GM23338 (cell line): ENCODE measurements at regions not wholly inside any gene's neighbourhood (a gene's known extent, or its start where the extent isn't known, plus 50 kb on each side); places are given as distances from the start of the nearest gene placed in this dataset.

Source experiments
- ATAC-seq: fragments of 200-7000 bp; cut with Tn5 transposase; 3 replicates; pipeline ENCODE4 v1.9.1; 2020
- DNase-seq: peaks from one replicate; pipeline ENCODE4 v3.0.0-alpha.2; 2015; ENCODE audit warnings: low spot score
- H2AFZ ChIP-seq: fragments of 200-600 bp; sonication (generic); 2 replicates; pipeline ENCODE4 v1.8.0; 2016; ENCODE audit warnings: antibody characterized with exemption, mild to moderate bottlenecking, moderate library complexity
- H3F3A ChIP-seq: fragments of 200-600 bp; sonication (generic); replicated peaks from 2 replicates; pipeline ENCODE4 v1.8.0; 2017; ENCODE audit warnings: antibody characterized with exemption, mixed run types, low read depth
- H3K27ac ChIP-seq: fragments of 200-600 bp; sonication (generic); 2 replicates; pipeline ENCODE4 v1.6.1; 2016; ENCODE audit warnings: low read depth
- H3K27me3 ChIP-seq: fragments of 200-600 bp; sonication (generic); 2 replicates; pipeline ENCODE4 v1.8.0; 2016; ENCODE audit warnings: mild to moderate bottlenecking, mixed run types, moderate library complexity; ENCODE audit not compliant: insufficient read depth
- H3K36me3 ChIP-seq: fragments of 200-600 bp; sonication (generic); 2 replicates; pipeline ENCODE4 v1.8.0; 2016; ENCODE audit warnings: mild to moderate bottlenecking; ENCODE audit not compliant: insufficient read depth
- H3K4me1 ChIP-seq: fragments of 200-600 bp; sonication (generic); 2 replicates; pipeline ENCODE4 v1.8.0; 2016; ENCODE audit warnings: mild to moderate bottlenecking, moderate library complexity; ENCODE audit not compliant: insufficient read depth
- H3K4me2 ChIP-seq: fragments of 200-600 bp; sonication (generic); 2 replicates; pipeline ENCODE4 v1.7.1; 2017; ENCODE audit warnings: mixed run types
- H3K4me3 ChIP-seq: fragments of 200-600 bp; sonication (generic); 2 replicates; pipeline ENCODE4 v1.6.1; 2016; ENCODE audit warnings: mixed run types
- H3K79me2 ChIP-seq: fragments of 200-600 bp; sonication (generic); replicated peaks from 2 replicates; pipeline ENCODE4 v1.8.0; 2017; ENCODE audit warnings: mild to moderate bottlenecking; ENCODE audit not compliant: insufficient read depth
- H3K9me2 ChIP-seq: fragments of 200-600 bp; sonication (generic); 2 replicates; pipeline ENCODE4 v1.8.0; 2017; ENCODE audit not compliant: insufficient read depth
- H4K20me1 ChIP-seq: fragments of 200-600 bp; sonication (generic); replicated peaks from 2 replicates; pipeline ENCODE4 v1.8.0; 2017; ENCODE audit warnings: mild to moderate bottlenecking; ENCODE audit not compliant: insufficient read depth
- H3K27ac Mint-ChIP-seq: 2 replicates; pipeline ENCODE4 v1.8.0; 2020; ENCODE audit warnings: inconsistent platforms, mild to moderate bottlenecking, moderate library complexity, mixed read lengths
- H3K27me3 Mint-ChIP-seq: 3 replicates; pipeline ENCODE4 v1.8.0; 2022; ENCODE audit warnings: low read depth, mild to moderate bottlenecking, moderate library complexity, mixed read lengths, inconsistent platforms; ENCODE audit not compliant: insufficient read depth, poor library complexity
- H3K36me3 Mint-ChIP-seq: 3 replicates; pipeline ENCODE4 v1.8.0; 2021; ENCODE audit warnings: low read depth, mild to moderate bottlenecking, inconsistent platforms, moderate library complexity, mixed read lengths
- H3K4me1 Mint-ChIP-seq: 3 replicates; pipeline ENCODE4 v1.8.0; 2020; ENCODE audit warnings: mild to moderate bottlenecking, inconsistent platforms, mixed read lengths
- H3K4me3 Mint-ChIP-seq: 3 replicates; pipeline ENCODE4 v1.8.0; 2021; ENCODE audit warnings: moderate library complexity, mild to moderate bottlenecking, inconsistent platforms, mixed read lengths
- H3K9me3 Mint-ChIP-seq: 3 replicates; pipeline ENCODE4 v1.8.0; 2020; ENCODE audit warnings: moderate library complexity, mild to moderate bottlenecking, inconsistent platforms, mixed read lengths
- CREB1 ChIP-seq: fragments of 250-450 bp; sonication (Bioruptor Pico); IDR thresholded peaks from 2 replicates; pipeline ENCODE4 v1.5.0; 2020; ENCODE audit warnings: low read depth, mild to moderate bottlenecking, moderate library complexity
- CTCF ChIP-seq, 2 experiments: fragments of 200-600 bp in 1 of 2; sonication (generic) in 1 of 2; conservative IDR thresholded peaks; 2 replicates each; pipeline versions ENCODE4 v1.5.1 to v1.6.1; 2016 to 2017; ENCODE audit warnings: antibody characterized with exemption in 2 of 2, low read depth in 2 of 2, mild to moderate bottlenecking in 2 of 2, moderate library complexity in 1 of 2
- ETS1 ChIP-seq: IDR thresholded peaks from 2 replicates; pipeline ENCODE4 v1.6.1; 2016; ENCODE audit warnings: antibody characterized with exemption
- EZH2 ChIP-seq: fragments of 200-600 bp; sonication (generic); IDR thresholded peaks from one replicate; pipeline ENCODE4 v1.8.0; 2017; ENCODE audit warnings: antibody characterized with exemption, mild to moderate bottlenecking, low read depth; ENCODE audit not compliant: unreplicated experiment
- EZH2phosphoT487 ChIP-seq: fragments of 200-600 bp; sonication (generic); IDR thresholded peaks from one replicate; pipeline ENCODE4 v1.8.1; 2018; ENCODE audit warnings: antibody characterized with exemption; ENCODE audit not compliant: unreplicated experiment
- JUNB ChIP-seq: IDR thresholded peaks from one replicate; pipeline ENCODE4 v1.6.1; 2016; ENCODE audit warnings: antibody characterized with exemption; ENCODE audit not compliant: unreplicated experiment
- NANOG ChIP-seq: IDR thresholded peaks from 2 replicates; pipeline ENCODE4 v1.6.1; 2016; ENCODE audit warnings: antibody characterized with exemption, borderline replicate concordance
- POLR2AphosphoS5 ChIP-seq: IDR thresholded peaks from 2 replicates; pipeline ENCODE4 v1.6.1; 2016; ENCODE audit warnings: antibody characterized with exemption, low read depth
- STAT1 ChIP-seq: IDR thresholded peaks from one replicate; pipeline ENCODE4 v1.6.1; 2016; ENCODE audit warnings: antibody characterized with exemption; ENCODE audit not compliant: unreplicated experiment
- ZNF114 ChIP-seq: fragments of 250-450 bp; sonication (Bioruptor Pico); IDR thresholded peaks from 2 replicates; pipeline ENCODE4 v1.5.0; 2020; ENCODE audit warnings: mild to moderate bottlenecking, moderate library complexity
- ZNF331 ChIP-seq: fragments of 250-450 bp; sonication (Bioruptor Pico); IDR thresholded peaks from 2 replicates; pipeline ENCODE4 v1.5.0; 2020; ENCODE audit warnings: low read depth, mild to moderate bottlenecking, moderate library complexity
- ZNF462 ChIP-seq: fragments of 250-450 bp; sonication (Bioruptor Pico); IDR thresholded peaks from 2 replicates; pipeline ENCODE4 v1.5.0; 2020; ENCODE audit warnings: mild to moderate bottlenecking, moderate library complexity
- TF ChIP-seq, protein P1 (sequence below): IDR thresholded peaks from one replicate; pipeline ENCODE4 v1.6.1; 2018; ENCODE audit warnings: antibody characterized with exemption; ENCODE audit not compliant: unreplicated experiment

DNA sequence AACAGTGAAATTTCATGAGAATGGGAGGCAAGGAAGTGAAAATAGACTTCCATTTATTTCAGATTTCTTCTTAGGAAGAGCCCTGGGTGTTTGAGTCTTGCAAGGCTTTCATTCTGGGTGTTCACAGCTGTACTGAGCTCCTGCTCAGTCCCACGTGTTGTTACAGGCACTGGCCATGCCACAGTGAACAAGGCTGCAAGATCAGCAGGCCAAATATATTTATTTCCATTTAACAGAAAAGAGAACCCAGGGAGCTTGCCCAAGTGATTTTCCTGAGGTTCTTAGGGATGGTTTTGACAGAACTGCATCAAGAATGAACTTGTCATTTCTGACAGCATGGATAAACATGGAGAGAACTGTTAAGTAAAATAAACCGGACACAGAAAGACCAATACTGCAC, 54.5 kb upstream of the CD36 start:
- Histone ChIP-seq H3K36me3 (no peaks in the 10 kb centered on the region), H3K4me1 (no peaks in the 10 kb centered on the region), H3K4me3 (no peak overlapping the region), H2AFZ (peak overlapping the region; percentile 4; the same call in 1 of the 2 replicates), H3K79me2 (no peaks in the 10 kb centered on the region), H3K4me2 (no peak overlapping the region), H3F3A (no peaks in the 10 kb centered on the region), H3K27me3 (no peaks in the 10 kb centered on the region), H3K27ac (no peak overlapping the region), H3K9me2 (peaks cover 9% of the 10 kb centered on the region), H4K20me1 (no peaks in the 10 kb centered on the region)
- Mint-ChIP-seq H3K4me1 (peaks cover 3% of the 10 kb centered on the region; the same call in 2 of the 3 replicates), H3K36me3 (no peaks in the 10 kb centered on the region), H3K4me3 (no peak overlapping the region), H3K9me3 (no peaks in the 10 kb centered on the region), H3K27me3 (no peaks in the 10 kb centered on the region), H3K27ac (peak overlapping the region; percentile 12; the same call in 1 of the 2 replicates)
- ATAC-seq (no peak), DNase-seq (no peak)
- no peak for TF ChIP-seq ETS1
- TF ChIP-seq, protein P1, sequence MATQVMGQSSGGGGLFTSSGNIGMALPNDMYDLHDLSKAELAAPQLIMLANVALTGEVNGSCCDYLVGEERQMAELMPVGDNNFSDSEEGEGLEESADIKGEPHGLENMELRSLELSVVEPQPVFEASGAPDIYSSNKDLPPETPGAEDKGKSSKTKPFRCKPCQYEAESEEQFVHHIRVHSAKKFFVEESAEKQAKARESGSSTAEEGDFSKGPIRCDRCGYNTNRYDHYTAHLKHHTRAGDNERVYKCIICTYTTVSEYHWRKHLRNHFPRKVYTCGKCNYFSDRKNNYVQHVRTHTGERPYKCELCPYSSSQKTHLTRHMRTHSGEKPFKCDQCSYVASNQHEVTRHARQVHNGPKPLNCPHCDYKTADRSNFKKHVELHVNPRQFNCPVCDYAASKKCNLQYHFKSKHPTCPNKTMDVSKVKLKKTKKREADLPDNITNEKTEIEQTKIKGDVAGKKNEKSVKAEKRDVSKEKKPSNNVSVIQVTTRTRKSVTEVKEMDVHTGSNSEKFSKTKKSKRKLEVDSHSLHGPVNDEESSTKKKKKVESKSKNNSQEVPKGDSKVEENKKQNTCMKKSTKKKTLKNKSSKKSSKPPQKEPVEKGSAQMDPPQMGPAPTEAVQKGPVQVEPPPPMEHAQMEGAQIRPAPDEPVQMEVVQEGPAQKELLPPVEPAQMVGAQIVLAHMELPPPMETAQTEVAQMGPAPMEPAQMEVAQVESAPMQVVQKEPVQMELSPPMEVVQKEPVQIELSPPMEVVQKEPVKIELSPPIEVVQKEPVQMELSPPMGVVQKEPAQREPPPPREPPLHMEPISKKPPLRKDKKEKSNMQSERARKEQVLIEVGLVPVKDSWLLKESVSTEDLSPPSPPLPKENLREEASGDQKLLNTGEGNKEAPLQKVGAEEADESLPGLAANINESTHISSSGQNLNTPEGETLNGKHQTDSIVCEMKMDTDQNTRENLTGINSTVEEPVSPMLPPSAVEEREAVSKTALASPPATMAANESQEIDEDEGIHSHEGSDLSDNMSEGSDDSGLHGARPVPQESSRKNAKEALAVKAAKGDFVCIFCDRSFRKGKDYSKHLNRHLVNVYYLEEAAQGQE = no peak
- no peak for TF ChIP-seq ZNF462 (CRISPR knock-in tag)
- TF ChIP-seq EZH2phosphoT487 = no peak
- no peak for TF ChIP-seq STAT1
- TF ChIP-seq ZNF114 (CRISPR knock-in tag) = no peak
- TF ChIP-seq CTCF (conservative IDR thresholded peaks at IDR 0.05; ENCODE audit: low read depth in 2 of 2) = no peak
- TF ChIP-seq ZNF331 = no peak
- no peak for TF ChIP-seq EZH2
- no peak for TF ChIP-seq POLR2AphosphoS5
- no peak for TF ChIP-seq NANOG
- no peak for TF ChIP-seq CREB1
- TF ChIP-seq JUNB = no peak
